Breast epithelium (tissue), 4 donors: ENCODE measurements at regions not wholly inside any gene's neighbourhood (a gene's known extent, or its start where the extent isn't known, plus 50 kb on each side); places are given as distances from the start of the nearest gene placed in this dataset.

Source experiments
- DNase-seq, 2 donors: peaks; one replicate each; pipeline ENCODE4 v3.0.0-alpha.2; 2019; ENCODE audit warnings: low spot score in 2 of 2
- H3K27ac ChIP-seq, 2 donors: fragments of 200-600 bp; sonication (generic) in 1 of 2; one replicate each; pipeline ENCODE4 v1.5.1; 2016 to 2019; ENCODE audit warnings: mild to moderate bottlenecking in 1 of 2
- H3K27me3 ChIP-seq, 2 donors: fragments of 200-600 bp; sonication (generic) in 1 of 2; one replicate each; pipeline versions ENCODE4 v1.5.1 to v1.6.0; 2017 to 2019; ENCODE audit warnings: control low read depth in 1 of 2, mild to moderate bottlenecking in 1 of 2
- H3K36me3 ChIP-seq: fragments of 200-600 bp; one replicate; pipeline ENCODE4 v1.5.1; 2019
- H3K4me1 ChIP-seq, 2 donors: fragments of 200-600 bp; sonication (generic); one replicate each; pipeline ENCODE4 v1.5.1; 2016 to 2019; ENCODE audit warnings: control low read depth in 1 of 2
- H3K4me3 ChIP-seq, 3 donors: fragments of 200-600 bp; sonication (generic); 1 replicate in 2 of 3; 2 replicates in 1 of 3; pipeline ENCODE4 v1.5.1; 2016 to 2019; ENCODE audit warnings: mild to moderate bottlenecking in 3 of 3, moderate library complexity in 2 of 3
- H3K9me3 ChIP-seq, 2 donors: fragments of 200-600 bp; sonication (generic) in 1 of 2; one replicate each; pipeline ENCODE4 v1.5.1; 2016 to 2019; ENCODE audit warnings: control low read depth in 1 of 2
- POLR2A ChIP-seq: fragments of 450-650 bp; IDR thresholded peaks from one replicate; pipeline ENCODE4 v1.6.1; 2016; ENCODE audit warnings: antibody characterized with exemption, mild to moderate bottlenecking, moderate library complexity
- POLR2AphosphoS5 ChIP-seq, 3 donors: sonication (generic); formaldehyde crosslinking; IDR thresholded peaks; one replicate each; pipeline ENCODE4 v1.6.1; 2017; ENCODE audit warnings: antibody characterized with exemption in 3 of 3
- intact Hi-C: fragments of 100-400 bp; cut with DNase I; formaldehyde crosslinking; loops from one replicate; pipeline ENCODE4 v1.15.1; 2023; ENCODE audit warnings: low total_unique reads
- TF ChIP-seq, protein P1 (sequence below), 3 donors: fragments of 450-650 bp; IDR thresholded peaks; one replicate each; pipeline ENCODE4 v1.5.1; 2016 to 2017; ENCODE audit warnings: antibody characterized with exemption in 3 of 3, mild to moderate bottlenecking in 3 of 3, moderate library complexity in 3 of 3

DNA sequence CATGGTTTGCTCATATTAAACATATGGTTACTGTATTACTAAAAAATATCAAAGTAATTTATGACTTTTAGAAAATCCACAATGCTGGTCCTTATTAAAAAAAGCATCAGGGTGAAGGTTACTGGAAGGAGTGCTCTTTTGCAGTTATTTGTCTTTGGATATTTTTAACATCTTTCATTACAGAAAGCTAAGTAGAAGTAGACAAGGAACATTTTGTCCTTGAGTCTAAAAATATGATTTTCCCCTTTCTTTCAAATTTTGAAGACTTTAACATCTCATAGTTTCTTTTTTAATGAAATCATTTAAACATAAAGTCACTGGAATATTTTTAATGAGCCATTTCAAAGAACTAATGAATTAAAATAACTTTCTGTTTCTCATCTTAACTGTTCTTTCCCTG is 110.1 kb upstream of the TNS3 start:
- Histone ChIP-seq H3K4me1 (no peaks in the 10 kb centered on the region), H3K9me3 (no peaks in the 10 kb centered on the region), H3K27ac (no peak overlapping the region), H3K4me3 (no peak overlapping the region), H3K36me3 (no peaks in the 10 kb centered on the region), H3K27me3 (no peaks in the 10 kb centered on the region)
- no peak for DNase-seq
- intact Hi-C loops = no loop called here
- TF ChIP-seq, protein P1, sequence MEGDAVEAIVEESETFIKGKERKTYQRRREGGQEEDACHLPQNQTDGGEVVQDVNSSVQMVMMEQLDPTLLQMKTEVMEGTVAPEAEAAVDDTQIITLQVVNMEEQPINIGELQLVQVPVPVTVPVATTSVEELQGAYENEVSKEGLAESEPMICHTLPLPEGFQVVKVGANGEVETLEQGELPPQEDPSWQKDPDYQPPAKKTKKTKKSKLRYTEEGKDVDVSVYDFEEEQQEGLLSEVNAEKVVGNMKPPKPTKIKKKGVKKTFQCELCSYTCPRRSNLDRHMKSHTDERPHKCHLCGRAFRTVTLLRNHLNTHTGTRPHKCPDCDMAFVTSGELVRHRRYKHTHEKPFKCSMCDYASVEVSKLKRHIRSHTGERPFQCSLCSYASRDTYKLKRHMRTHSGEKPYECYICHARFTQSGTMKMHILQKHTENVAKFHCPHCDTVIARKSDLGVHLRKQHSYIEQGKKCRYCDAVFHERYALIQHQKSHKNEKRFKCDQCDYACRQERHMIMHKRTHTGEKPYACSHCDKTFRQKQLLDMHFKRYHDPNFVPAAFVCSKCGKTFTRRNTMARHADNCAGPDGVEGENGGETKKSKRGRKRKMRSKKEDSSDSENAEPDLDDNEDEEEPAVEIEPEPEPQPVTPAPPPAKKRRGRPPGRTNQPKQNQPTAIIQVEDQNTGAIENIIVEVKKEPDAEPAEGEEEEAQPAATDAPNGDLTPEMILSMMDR (IDR thresholded peaks at IDR 0.05) = no peak
- TF ChIP-seq POLR2A (no peak), POLR2AphosphoS5 (IDR thresholded peaks at IDR 0.05) (no peak)

DNA sequence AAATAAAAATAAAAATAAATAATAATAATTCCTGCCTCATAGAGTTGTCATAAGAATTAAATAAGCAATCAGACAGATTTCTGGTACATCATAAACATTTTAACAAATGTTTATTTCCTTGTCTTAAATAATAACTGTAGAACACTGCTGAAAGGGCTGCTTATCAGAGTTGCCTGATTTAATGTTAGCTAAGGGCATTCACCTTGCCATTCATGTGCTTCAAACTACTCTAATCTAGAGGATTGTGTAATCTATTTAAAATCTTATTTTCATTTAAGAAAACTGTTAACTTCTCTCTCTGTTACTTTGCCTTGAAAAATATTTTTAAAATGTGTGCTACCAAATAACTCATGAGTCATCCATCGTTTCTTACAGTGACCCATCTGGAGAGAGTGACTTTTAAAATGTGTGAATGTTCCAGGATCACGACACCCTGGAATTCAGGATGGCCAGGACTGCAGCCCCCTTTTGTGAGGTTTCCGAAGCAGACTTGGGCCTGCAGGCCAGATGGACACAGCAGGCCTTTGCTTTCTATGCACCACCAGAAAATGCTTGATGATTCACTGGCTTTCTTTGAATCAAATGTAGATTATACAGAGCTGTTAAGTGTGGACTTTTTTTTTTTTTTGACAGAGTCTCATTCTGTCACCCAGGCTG is 109.1 kb upstream of the TNS3 start:
- no peak overlapping the region for H3K27ac ChIP-seq
- DNase-seq = no peak

DNA sequence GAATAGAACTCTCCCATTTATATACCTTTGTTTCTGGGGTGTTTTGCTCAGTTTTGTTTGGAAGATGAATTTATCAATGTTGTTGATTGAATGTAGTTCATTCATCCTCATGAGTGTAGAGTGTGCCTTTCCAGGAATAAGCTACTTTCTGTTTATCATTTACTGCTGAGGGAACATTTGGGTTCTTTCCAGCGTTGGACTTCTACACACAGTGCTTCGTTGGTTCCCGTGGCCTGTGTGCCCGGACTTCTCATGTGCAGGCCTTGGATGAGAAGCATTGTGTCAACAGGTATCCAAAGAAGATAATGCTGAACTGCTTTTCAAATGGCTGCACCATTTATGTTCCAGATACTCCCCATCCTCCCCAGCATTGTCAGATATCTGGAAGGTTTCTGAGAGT is 107.6 kb upstream of the TNS3 start:
- DNase-seq = no peak
- Histone ChIP-seq H3K4me3 (no peak overlapping the region), H3K36me3 (no peaks in the 10 kb centered on the region), H3K9me3 (no peaks in the 10 kb centered on the region), H3K4me1 (no peaks in the 10 kb centered on the region), H3K27ac (no peak overlapping the region), H3K27me3 (no peaks in the 10 kb centered on the region)
- intact Hi-C loops = no loop called here
- TF ChIP-seq POLR2AphosphoS5 (IDR thresholded peaks at IDR 0.05) (no peak), POLR2A (no peak)

More for the DNA sequence above, 109.1 kb upstream of the TNS3 start:
- no peaks in the 10 kb centered on the region for H3K27me3 ChIP-seq
- no peak overlapping the region for H3K4me3 ChIP-seq
- no peaks in the 10 kb centered on the region for H3K4me1 ChIP-seq
- no peaks in the 10 kb centered on the region for H3K9me3 ChIP-seq
- intact Hi-C loops = no loop called here
- TF ChIP-seq POLR2A (no peak), POLR2AphosphoS5 (IDR thresholded peaks at IDR 0.05) (no peak)
- TF ChIP-seq, protein P1 (IDR thresholded peaks at IDR 0.05) = no peak
- no peaks in the 10 kb centered on the region for H3K36me3 ChIP-seq

DNA sequence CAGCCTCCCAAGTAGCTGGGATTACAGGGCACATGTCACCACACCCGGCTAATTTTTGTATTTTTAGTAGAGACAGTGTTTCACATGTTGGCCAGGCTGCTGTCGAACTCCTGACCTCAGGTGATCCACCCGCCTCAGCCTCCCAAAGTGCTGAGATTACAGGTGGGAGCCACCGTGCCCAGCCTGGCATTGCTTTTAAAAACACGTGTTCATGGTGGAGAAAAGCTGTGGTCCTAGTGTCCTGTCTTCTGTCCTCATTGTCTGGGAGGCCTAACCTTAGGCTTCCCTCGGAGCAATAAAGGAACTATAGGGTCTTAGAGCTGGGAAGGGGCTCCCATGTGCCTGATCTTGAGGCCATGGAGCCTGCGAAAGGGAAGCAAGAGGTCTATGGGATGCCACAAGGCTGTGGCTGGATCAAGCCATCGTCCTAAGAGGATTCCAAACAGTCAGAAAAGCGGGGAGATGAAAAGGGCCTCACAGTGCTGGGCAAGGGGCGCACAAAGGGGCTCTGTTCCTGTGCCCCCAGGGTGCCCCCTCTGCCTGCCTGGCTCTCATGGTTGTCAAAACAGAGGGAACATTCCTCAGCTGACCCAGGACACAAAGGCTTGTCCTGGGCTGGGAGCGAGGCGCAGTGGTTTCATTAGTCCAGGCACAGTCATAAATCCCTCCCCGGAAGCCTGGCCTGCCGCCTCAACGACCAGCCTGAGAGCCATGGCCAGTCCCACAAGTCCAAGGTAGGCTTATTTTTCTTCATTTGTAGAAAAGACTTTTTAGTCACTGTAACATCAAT is 106.6 kb upstream of the TNS3 start:
- Histone ChIP-seq H3K27me3 (no peaks in the 10 kb centered on the region), H3K27ac (no peak overlapping the region), H3K36me3 (no peaks in the 10 kb centered on the region), H3K4me3 (no peak overlapping the region), H3K4me1 (no peaks in the 10 kb centered on the region), H3K9me3 (no peaks in the 10 kb centered on the region)
- TF ChIP-seq POLR2A = no peak
- TF ChIP-seq, protein P1 (IDR thresholded peaks at IDR 0.05) = no peak
- TF ChIP-seq POLR2AphosphoS5 (IDR thresholded peaks at IDR 0.05) = no peak
- DNase-seq = no peak
- intact Hi-C loops = no loop called here

DNA sequence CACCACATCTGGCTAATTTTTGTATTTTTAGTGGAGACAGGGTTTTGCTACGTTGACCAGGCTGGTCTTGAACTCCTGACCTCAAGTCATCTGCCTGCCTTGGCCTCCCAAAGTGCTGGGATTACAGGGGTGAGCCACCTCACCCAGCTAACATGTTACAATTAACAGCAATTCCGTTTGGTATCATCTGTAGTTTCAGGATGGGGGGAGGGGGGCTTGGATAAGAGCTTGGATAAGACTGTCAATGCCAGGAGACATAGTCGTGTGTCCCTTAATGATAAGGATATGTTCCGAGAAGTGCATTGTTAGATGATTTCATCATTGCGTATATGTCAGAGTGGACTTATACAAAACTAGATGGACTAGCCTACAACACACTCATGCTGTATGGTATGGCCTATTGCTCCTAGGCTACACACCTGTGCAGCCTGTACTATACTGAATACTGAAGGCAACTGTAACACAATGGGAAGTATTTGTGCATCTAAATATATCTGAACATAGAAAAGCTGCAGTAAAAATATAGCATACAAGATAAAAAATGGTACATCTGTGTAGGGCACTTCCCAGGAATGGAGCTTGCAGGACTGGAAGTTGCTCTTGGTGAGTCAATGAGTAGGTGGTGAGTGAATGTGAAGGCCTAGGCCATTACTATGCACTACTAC is 103.9 kb upstream of the TNS3 start:
- H3K9me3 ChIP-seq = no peaks in the 10 kb centered on the region
- H3K27me3 ChIP-seq = no peaks in the 10 kb centered on the region
- DNase-seq = no peak
- no peaks in the 10 kb centered on the region for H3K4me1 ChIP-seq
- TF ChIP-seq, protein P1 (IDR thresholded peaks at IDR 0.05) = no peak
- TF ChIP-seq POLR2AphosphoS5 (IDR thresholded peaks at IDR 0.05) (no peak), POLR2A (no peak)
- intact Hi-C loops = no loop called here
- no peak overlapping the region for H3K27ac ChIP-seq
- H3K36me3 ChIP-seq = no peaks in the 10 kb centered on the region
- H3K4me3 ChIP-seq = no peak overlapping the region
